GM21619 (cell line): ENCODE measurements at regions not wholly inside any gene's neighbourhood (a gene's known extent, or its start where the extent isn't known, plus 50 kb on each side); places are given as distances from the start of the nearest gene placed in this dataset.
"Not testable (repeated sequence)": the region's sequence is repeated elsewhere in the genome, so short reads cannot be mapped to it uniquely, and the experiment has no call there.

Source experiments
- ATAC-seq: cut with Tn5 transposase; IDR thresholded peaks from one replicate; pipeline ENCODE4 v1.9.1; 2021; ENCODE audit not compliant: unreplicated experiment

- no peak for ATAC-seq
Measured at GRCh38 chr2:6184532-6185292, 492.5 kb downstream of the SOX11 start.

- ATAC-seq, result no peak
Measured at GRCh38 chr2:6186332-6187151, 494.4 kb downstream of the SOX11 start.

GRCh38 chr2:6196449-6196848 lies 504.3 kb downstream of the SOX11 start:
- ATAC-seq, result no peak

- not testable (repeated sequence) for ATAC-seq
Measured at GRCh38 chr2:6198370-6198919, 506.3 kb downstream of the SOX11 start.

GRCh38 chr2:6202756-6203155 lies 510.6 kb downstream of the SOX11 start:
- ATAC-seq, result no peak

GRCh38 chr2:6203291-6203959 lies 511.2 kb downstream of the SOX11 start:
- ATAC-seq, result no peak

- ATAC-seq, result no peak
Measured at GRCh38 chr2:6206882-6207281, 514.7 kb downstream of the SOX11 start.

- ATAC-seq, result no peak
Measured at GRCh38 chr2:6211236-6211635, 519.1 kb downstream of the SOX11 start.

GRCh38 chr2:6212491-6212890 lies 520.3 kb downstream of the SOX11 start:
- no peak for ATAC-seq

GRCh38 chr2:6213056-6213780 lies 521.0 kb downstream of the SOX11 start:
- no peak for ATAC-seq

- no peak for ATAC-seq
Measured at GRCh38 chr2:6214471-6214870, 522.3 kb downstream of the SOX11 start.

GRCh38 chr2:6215053-6215452 lies 522.9 kb downstream of the SOX11 start:
- ATAC-seq, result no peak

- ATAC-seq, result no peak
Measured at GRCh38 chr2:6216234-6216633, 524.0 kb downstream of the SOX11 start.

- ATAC-seq, result no peak
Measured at GRCh38 chr2:6218926-6219325, 526.7 kb downstream of the SOX11 start.

- ATAC-seq, result no peak
Measured at GRCh38 chr2:6219906-6220305, 527.7 kb downstream of the SOX11 start.

- no peak for ATAC-seq
Measured at GRCh38 chr2:6222296-6222695, 530.1 kb downstream of the SOX11 start.

- ATAC-seq, result no peak
Measured at GRCh38 chr2:6224267-6224666, 532.1 kb downstream of the SOX11 start.

- no peak for ATAC-seq
Measured at GRCh38 chr2:6228251-6228650, 536.1 kb downstream of the SOX11 start.

- no peak for ATAC-seq
Measured at GRCh38 chr2:6231166-6231565, 539.0 kb downstream of the SOX11 start.

GRCh38 chr2:6233993-6234392 lies 541.8 kb downstream of the SOX11 start:
- ATAC-seq, result no peak

- ATAC-seq, result no peak
Measured at GRCh38 chr2:6234702-6235101, 542.5 kb downstream of the SOX11 start.
